Activated CD4-positive, alpha-beta memory T cell treated with anti-CD3 and anti-CD28 coated beads, Interleukin-2, amount 10 ng/mL, durations not matched to agents 7 days and 5 days (primary cell): ENCODE measurements at regions not wholly inside any gene's neighbourhood (a gene's known extent, or its start where the extent isn't known, plus 50 kb on each side); places are given as distances from the start of the nearest gene placed in this dataset.
"Not testable (repeated sequence)": the region's sequence is repeated elsewhere in the genome, so short reads cannot be mapped to it uniquely, and the experiment has no call there.

Experiments
- CTCF ChIA-PET: fragments of 350-600 bp; sonication (Branson Sonifier 250); formaldehyde crosslinking; loops from one replicate; lab custom pipeline; 2021; ENCODE audit warnings: antibody characterized with exemption, inconsistent platforms; lab: Charles Lee
- POLR2A ChIA-PET: fragments of 350-600 bp; sonication (Branson Sonifier 250); formaldehyde crosslinking; loops from one replicate; lab custom pipeline; 2021; ENCODE audit warnings: antibody characterized with exemption; lab: Charles Lee
- DNase-seq: peaks from one replicate; pipeline ENCODE4 v3.0.0-alpha.2; 2020
- H3K27ac Mint-ChIP-seq: one replicate; pipeline ENCODE4 v1.8.0; 2021; ENCODE audit warnings: mild to moderate bottlenecking, mixed read lengths
- H3K27me3 Mint-ChIP-seq: one replicate; pipeline ENCODE4 v1.8.0; 2021; ENCODE audit warnings: mixed read lengths
- H3K36me3 Mint-ChIP-seq: one replicate; pipeline ENCODE4 v1.8.0; 2021; ENCODE audit warnings: low read depth, mixed read lengths
- H3K4me1 Mint-ChIP-seq: one replicate; pipeline ENCODE4 v1.8.0; 2021; ENCODE audit warnings: mixed read lengths
- H3K4me3 Mint-ChIP-seq: one replicate; pipeline ENCODE4 v1.8.0; 2021; ENCODE audit warnings: mild to moderate bottlenecking, mixed read lengths
- H3K9me3 Mint-ChIP-seq: one replicate; pipeline ENCODE4 v1.8.0; 2021; ENCODE audit warnings: mixed read lengths

DNA sequence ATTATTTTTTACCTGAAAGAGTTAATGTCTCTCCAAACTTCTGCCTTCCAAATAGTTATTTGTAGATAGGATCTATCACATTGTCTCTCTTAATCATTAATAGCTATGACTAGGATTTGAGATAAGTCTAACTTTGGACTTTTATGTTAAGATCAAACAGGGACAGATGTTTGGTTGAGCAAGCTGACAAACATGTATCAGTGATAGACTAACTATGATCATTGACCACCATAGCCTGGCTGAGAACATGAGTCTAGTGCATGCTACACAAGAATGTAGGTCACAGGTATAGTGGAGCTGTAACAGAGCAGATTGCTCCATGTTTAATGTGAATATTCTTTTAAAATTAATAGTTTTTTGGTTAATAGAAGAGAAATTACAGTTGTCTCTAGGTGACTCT lies 52.0 kb downstream of the SYT15B start:
- DNase-seq, H3K27me3 Mint-ChIP-seq, H3K4me3 Mint-ChIP-seq, CTCF ChIA-PET, H3K9me3 Mint-ChIP-seq, POLR2A ChIA-PET, H3K27ac Mint-ChIP-seq, H3K4me1 Mint-ChIP-seq, H3K36me3 Mint-ChIP-seq: not testable (repeated sequence)

GRCh38 chr10:47710443-47710842 lies 52.9 kb downstream of the SYT15B start:
- CTCF ChIA-PET, H3K4me1 Mint-ChIP-seq, H3K4me3 Mint-ChIP-seq, H3K27me3 Mint-ChIP-seq, DNase-seq, H3K27ac Mint-ChIP-seq, POLR2A ChIA-PET, H3K9me3 Mint-ChIP-seq, H3K36me3 Mint-ChIP-seq: not testable (repeated sequence)

GRCh38 chr10:47705698-47706414 lies 57.5 kb downstream of the SYT15B start:
- H3K27ac Mint-ChIP-seq, POLR2A ChIA-PET, H3K9me3 Mint-ChIP-seq, H3K27me3 Mint-ChIP-seq, CTCF ChIA-PET, H3K36me3 Mint-ChIP-seq, H3K4me1 Mint-ChIP-seq: not testable (repeated sequence)
- peak; percentile 77 for DNase-seq
- peak overlapping the region; percentile 64 for H3K4me3 Mint-ChIP-seq

DNA sequence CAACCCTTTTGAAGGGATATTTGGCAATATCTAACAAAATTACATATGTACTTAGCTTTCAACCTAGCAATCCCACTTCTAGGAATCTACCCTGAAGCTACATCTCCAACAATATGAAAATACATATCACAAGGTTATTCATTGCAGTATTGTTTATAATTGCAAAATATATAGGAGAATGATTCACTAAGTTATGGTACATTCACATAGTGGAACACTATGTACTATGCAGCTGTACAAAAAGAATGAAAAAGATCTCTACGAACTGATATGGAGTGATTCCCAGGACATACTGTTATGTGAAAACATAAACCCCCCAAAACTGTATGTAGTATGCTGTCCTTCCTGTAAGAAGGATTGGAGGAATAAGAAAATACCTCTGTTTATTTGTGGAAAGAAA lies 62.1 kb downstream of the SYT15B start:
- H3K27ac Mint-ChIP-seq, DNase-seq, POLR2A ChIA-PET, CTCF ChIA-PET, H3K27me3 Mint-ChIP-seq, H3K36me3 Mint-ChIP-seq, H3K4me3 Mint-ChIP-seq, H3K4me1 Mint-ChIP-seq, H3K9me3 Mint-ChIP-seq: not testable (repeated sequence)

GRCh38 chr10:47699854-47700253 lies 63.5 kb downstream of the SYT15B start:
- DNase-seq, H3K27ac Mint-ChIP-seq, H3K4me1 Mint-ChIP-seq, CTCF ChIA-PET, H3K4me3 Mint-ChIP-seq, POLR2A ChIA-PET, H3K9me3 Mint-ChIP-seq, H3K36me3 Mint-ChIP-seq, H3K27me3 Mint-ChIP-seq: not testable (repeated sequence)

GRCh38 chr10:47696170-47696569 lies 67.2 kb downstream of the SYT15B start:
- POLR2A ChIA-PET, CTCF ChIA-PET, H3K27ac Mint-ChIP-seq, DNase-seq, H3K27me3 Mint-ChIP-seq, H3K9me3 Mint-ChIP-seq, H3K36me3 Mint-ChIP-seq, H3K4me3 Mint-ChIP-seq, H3K4me1 Mint-ChIP-seq: not testable (repeated sequence)

GRCh38 chr10:47695149-47695548 lies 68.2 kb downstream of the SYT15B start:
- POLR2A ChIA-PET, DNase-seq, H3K9me3 Mint-ChIP-seq, CTCF ChIA-PET, H3K4me3 Mint-ChIP-seq, H3K36me3 Mint-ChIP-seq, H3K27ac Mint-ChIP-seq, H3K4me1 Mint-ChIP-seq, H3K27me3 Mint-ChIP-seq: not testable (repeated sequence)

- H3K4me3 Mint-ChIP-seq, H3K9me3 Mint-ChIP-seq, CTCF ChIA-PET, H3K4me1 Mint-ChIP-seq, H3K27ac Mint-ChIP-seq, H3K36me3 Mint-ChIP-seq, POLR2A ChIA-PET, H3K27me3 Mint-ChIP-seq, DNase-seq: not testable (repeated sequence)
These were observed 73.1 kb downstream of the SYT15B start for GRCh38 chr10:47690304-47690703.

DNA sequence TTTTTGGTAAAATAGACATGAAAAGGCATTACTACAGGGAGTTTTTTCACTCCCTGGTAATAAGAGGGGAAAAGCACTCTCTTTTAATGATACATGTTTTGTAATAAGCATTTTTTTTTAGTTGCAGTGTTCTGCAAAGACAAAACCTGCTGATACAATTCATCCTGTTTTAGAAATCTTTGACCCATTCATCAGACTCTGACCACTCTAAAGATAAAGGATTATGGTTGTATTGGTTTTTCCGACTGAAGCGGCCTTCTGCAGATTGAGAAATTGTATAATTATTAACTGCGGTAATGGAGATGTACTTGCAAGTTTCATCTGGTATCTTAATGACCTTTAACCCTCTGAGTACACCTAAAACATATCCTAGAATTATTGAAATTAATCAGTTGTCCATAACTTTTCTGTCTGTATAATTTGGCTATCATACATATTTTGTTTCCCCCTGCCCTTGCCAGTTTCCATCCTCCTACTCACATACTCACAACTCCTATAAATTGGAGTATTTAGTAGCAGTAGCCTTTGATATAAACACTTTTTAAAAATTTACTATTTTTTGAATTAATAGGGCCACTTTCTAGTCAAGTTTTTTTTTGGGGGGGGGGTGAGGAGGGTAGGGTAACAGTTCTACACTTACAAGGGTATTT lies 79.4 kb downstream of the SYT15B start:
- H3K9me3 Mint-ChIP-seq, POLR2A ChIA-PET: not testable (repeated sequence)

GRCh38 chr10:47681638-47681990 lies 81.8 kb downstream of the SYT15B start:
- H3K27ac Mint-ChIP-seq, H3K4me3 Mint-ChIP-seq, H3K4me1 Mint-ChIP-seq, H3K9me3 Mint-ChIP-seq, DNase-seq, H3K27me3 Mint-ChIP-seq, H3K36me3 Mint-ChIP-seq, CTCF ChIA-PET, POLR2A ChIA-PET: not testable (repeated sequence)

More for the DNA sequence above, 79.4 kb downstream of the SYT15B start:
- H3K36me3 Mint-ChIP-seq, CTCF ChIA-PET, H3K4me1 Mint-ChIP-seq, H3K27ac Mint-ChIP-seq, DNase-seq, H3K27me3 Mint-ChIP-seq, H3K4me3 Mint-ChIP-seq: not testable (repeated sequence)

- CTCF ChIA-PET, H3K4me1 Mint-ChIP-seq, H3K27ac Mint-ChIP-seq, H3K4me3 Mint-ChIP-seq, H3K36me3 Mint-ChIP-seq, DNase-seq, H3K9me3 Mint-ChIP-seq, H3K27me3 Mint-ChIP-seq, POLR2A ChIA-PET: not testable (repeated sequence)
These were observed 82.3 kb downstream of the SYT15B start for GRCh38 chr10:47680848-47681637.

DNA sequence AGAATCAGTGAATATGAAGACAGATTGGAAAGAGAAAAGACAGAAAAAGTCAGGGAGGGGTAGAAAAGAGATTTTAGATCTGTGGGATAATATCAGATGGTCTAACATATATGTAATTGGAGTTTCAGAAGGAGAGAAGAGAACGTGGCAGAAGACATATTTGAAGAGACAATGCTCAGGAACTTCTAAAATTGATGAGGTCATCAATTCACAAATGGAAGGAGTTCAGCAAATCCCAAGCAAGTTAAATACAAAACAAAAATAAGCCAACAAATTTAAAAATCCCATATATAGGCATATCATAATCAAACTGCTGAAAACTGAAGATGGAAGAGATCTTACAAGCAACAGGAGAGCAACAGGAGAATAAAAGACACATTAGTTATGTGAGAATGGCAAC lies 87.3 kb downstream of the SYT15B start:
- DNase-seq, CTCF ChIA-PET: not testable (repeated sequence)

DNA sequence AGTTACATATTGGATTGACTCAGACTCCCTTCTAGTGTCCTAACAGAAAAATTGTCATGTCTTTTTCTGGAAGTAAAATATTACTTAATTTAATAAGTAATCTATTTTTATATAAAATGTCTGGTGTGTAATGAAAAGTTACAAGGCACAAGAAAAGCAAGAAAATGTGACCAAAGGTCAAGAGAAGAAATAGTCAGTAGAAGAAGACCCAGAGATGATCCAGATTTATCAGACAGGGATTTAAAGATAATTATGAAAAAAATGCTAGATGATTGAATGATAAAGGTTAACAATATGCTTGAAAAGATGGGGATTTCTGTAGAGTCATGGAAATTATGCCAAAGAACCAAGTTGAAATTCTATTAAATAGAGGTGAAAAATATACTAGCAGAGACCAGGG lies 87.8 kb downstream of the SYT15B start:
- H3K4me3 Mint-ChIP-seq, result not testable (repeated sequence)

More for the DNA sequence above, 87.3 kb downstream of the SYT15B start:
- H3K27me3 Mint-ChIP-seq, H3K4me1 Mint-ChIP-seq, H3K36me3 Mint-ChIP-seq, H3K4me3 Mint-ChIP-seq, H3K9me3 Mint-ChIP-seq, POLR2A ChIA-PET, H3K27ac Mint-ChIP-seq: not testable (repeated sequence)

More for the DNA sequence above, 87.8 kb downstream of the SYT15B start:
- CTCF ChIA-PET, DNase-seq, H3K9me3 Mint-ChIP-seq, H3K4me1 Mint-ChIP-seq, H3K36me3 Mint-ChIP-seq, POLR2A ChIA-PET, H3K27me3 Mint-ChIP-seq, H3K27ac Mint-ChIP-seq: not testable (repeated sequence)
